Panc1 (cell line): ENCODE measurements at regions not wholly inside any gene's neighbourhood (a gene's known extent, or its start where the extent isn't known, plus 50 kb on each side); places are given as distances from the start of the nearest gene placed in this dataset.

Experiments used
- ATAC-seq: fragments of 200-7000 bp; cut with Tn5 transposase; 2 replicates; pipeline ENCODE4 v1.9.1; 2020; ENCODE audit warnings: mild to moderate bottlenecking, moderate library complexity
- BruUV-seq: library from RNA; stranded (reverse); fragments of 400-500 nt; replicated peaks from 2 replicates; lab custom pipeline; 2021; lab: Mats Ljungman, UMichigan
- CTCF ChIA-PET: fragments of 300-600 bp; sonication (Branson Sonifier 250); formaldehyde crosslinking; loops from one replicate; lab custom pipeline; 2022; ENCODE audit warnings: antibody characterized with exemption; lab: Charles Lee
- POLR2A ChIA-PET: fragments of 300-600 bp; sonication (Branson Sonifier 250); formaldehyde crosslinking; loops from one replicate; lab custom pipeline; 2022; ENCODE audit warnings: antibody characterized with exemption; lab: Charles Lee
- DNase-seq: peaks from one replicate; pipeline ENCODE4 v3.0.0-alpha.2; 2010; ENCODE audit warnings: low read depth, low spot score
- H3K27ac ChIP-seq: 2 replicates; pipeline ENCODE4 v1.5.1; 2011; ENCODE audit warnings: mild to moderate bottlenecking, low read length, inconsistent platforms
- H3K27me3 ChIP-seq: fragments of 200-500 bp; sonication (Bioruptor generic); 2 replicates; pipeline ENCODE4 v1.6.0; 2014; ENCODE audit warnings: low read length, inconsistent platforms; ENCODE audit not compliant: control insufficient read depth, insufficient read depth
- H3K36me3 ChIP-seq: fragments of 200-500 bp; sonication (Bioruptor generic); 2 replicates; pipeline ENCODE4 v1.5.1; 2014; ENCODE audit warnings: inconsistent platforms, mild to moderate bottlenecking, low read length, moderate library complexity; ENCODE audit not compliant: control insufficient read depth, insufficient read depth
- H3K4me1 ChIP-seq: 2 replicates; pipeline ENCODE4 v1.5.1; 2011; ENCODE audit warnings: inconsistent platforms, mild to moderate bottlenecking, low read length, moderate library complexity; ENCODE audit not compliant: control insufficient read depth, insufficient read depth
- H3K4me3 ChIP-seq, 2 experiments: 2 replicates each; pipeline ENCODE4 v1.5.1; 2011 to 2012; ENCODE audit warnings: low read depth in 2 of 2, low read length in 2 of 2, mild to moderate bottlenecking in 2 of 2, inconsistent platforms in 1 of 2, moderate library complexity in 1 of 2
- H3K9me3 ChIP-seq: fragments of 200-500 bp; sonication (Bioruptor generic); 2 replicates; pipeline ENCODE4 v1.5.1; 2014; ENCODE audit warnings: low read depth, mild to moderate bottlenecking, inconsistent platforms, low read length, moderate library complexity; ENCODE audit not compliant: control insufficient read depth, insufficient read depth
- CTCF ChIP-seq: fragments of 450-650 bp; IDR thresholded peaks from 2 replicates; pipeline ENCODE4 v1.5.1; 2017; ENCODE audit warnings: mild to moderate bottlenecking
- POLR2AphosphoS5 ChIP-seq: IDR thresholded peaks from 2 replicates; pipeline ENCODE4 v1.6.1; 2012; ENCODE audit warnings: mild to moderate bottlenecking, low read depth, low read length, moderate library complexity
- REST ChIP-seq, 2 experiments: IDR thresholded peaks; 2 replicates each; pipeline ENCODE4 v1.6.1; 2011 to 2012; ENCODE audit warnings: low read depth in 2 of 2, control low read depth in 1 of 2, low read length in 1 of 2, mild to moderate bottlenecking in 1 of 2, moderate library complexity in 1 of 2; ENCODE audit not compliant: insufficient read depth in 1 of 2
- SIN3A ChIP-seq: IDR thresholded peaks from 2 replicates; pipeline ENCODE4 v1.6.1; 2012; ENCODE audit warnings: low read depth, mild to moderate bottlenecking, low read length, moderate library complexity, borderline replicate concordance; ENCODE audit not compliant: insufficient read depth
- TCF7L2 ChIP-seq: IDR thresholded peaks from 2 replicates; pipeline ENCODE4 v1.6.1; 2011; ENCODE audit warnings: mild to moderate bottlenecking, low read depth, low read length, inconsistent platforms
- in situ Hi-C: cut with HindIII; loops from 2 replicates; pipeline ENCODE4 v1.10.0; 2016; ENCODE audit warnings: low sequenced_read_pairs, low pct_unique_long_range_greater_than_20kb
- intact Hi-C: fragments of 100-400 bp; cut with micrococcal nuclease; formaldehyde crosslinking; loops from one replicate; pipeline ENCODE4 v1.10.0; 2022; ENCODE audit not compliant: unreplicated experiment

- POLR2A ChIA-PET, result no interaction called here
- H3K4me1 ChIP-seq, result no peaks in the 10 kb centered on the region
- CTCF ChIA-PET, result no interaction called here
- no TSS peak for BruUV-seq
- in situ Hi-C loops, result no loop called here
- no peak overlapping the region for H3K27ac ChIP-seq
- no peak for ATAC-seq
- TF ChIP-seq SIN3A (no peak), REST (IDR thresholded peaks at IDR 0.05; ENCODE audit: insufficient read depth in 1 of 2, low read depth in 2 of 2, low read length in 1 of 2) (no peak), POLR2AphosphoS5 (no peak), TCF7L2 (no peak), CTCF (no peak)
- H3K27me3 ChIP-seq, result no peaks in the 10 kb centered on the region
- intact Hi-C loops, result no loop called here
- H3K36me3 ChIP-seq, result no peaks in the 10 kb centered on the region
- no peak for DNase-seq
- H3K9me3 ChIP-seq, result no peaks in the 10 kb centered on the region
- H3K4me3 ChIP-seq, result no peak overlapping the region
Measured at GRCh38 chr9:19533373-19533772, 124.6 kb downstream of the ACER2 start.

- H3K27ac ChIP-seq, result no peak overlapping the region
- in situ Hi-C loops (no loop called here), intact Hi-C loops (no loop called here)
- no peaks in the 10 kb centered on the region for H3K36me3 ChIP-seq
- TF ChIP-seq REST (IDR thresholded peaks at IDR 0.05; ENCODE audit: insufficient read depth in 1 of 2, low read depth in 2 of 2, low read length in 1 of 2) (no peak), CTCF (no peak), POLR2AphosphoS5 (no peak), TCF7L2 (no peak), SIN3A (no peak)
- no peaks in the 10 kb centered on the region for H3K9me3 ChIP-seq
- ChIA-PET POLR2A (no interaction called here), CTCF (no interaction called here)
- ATAC-seq (no peak), DNase-seq (no peak)
- H3K4me3 ChIP-seq, result no peak overlapping the region
- H3K4me1 ChIP-seq, result no peaks in the 10 kb centered on the region
- H3K27me3 ChIP-seq, result no peaks in the 10 kb centered on the region
- BruUV-seq, result no TSS peak
Measured at GRCh38 chr9:19527663-19528062, 118.9 kb downstream of the ACER2 start.
